SKM-1 treated with dmso at 0.1 percent for 144 hours (cell line): ENCODE measurements at regions not wholly inside any gene's neighbourhood (a gene's known extent, or its start where the extent isn't known, plus 50 kb on each side); places are given as distances from the start of the nearest gene placed in this dataset.
A peak's percentile ranks its signal among the peaks of the same experiment; 100 is the strongest.
"Not testable (repeated sequence)": the region's sequence is repeated elsewhere in the genome, so short reads cannot be mapped to it uniquely, and the experiment has no call there.

Experiments
- DNase-seq: peaks from one replicate; lab custom pipeline; 2025; ENCODE audit not compliant: unreplicated experiment; lab: John Stamatoyannopoulos, UW

GRCh38 chr10:10684972-10685371 lies 332.7 kb upstream of the CELF2 start:
- no peak for DNase-seq

DNA sequence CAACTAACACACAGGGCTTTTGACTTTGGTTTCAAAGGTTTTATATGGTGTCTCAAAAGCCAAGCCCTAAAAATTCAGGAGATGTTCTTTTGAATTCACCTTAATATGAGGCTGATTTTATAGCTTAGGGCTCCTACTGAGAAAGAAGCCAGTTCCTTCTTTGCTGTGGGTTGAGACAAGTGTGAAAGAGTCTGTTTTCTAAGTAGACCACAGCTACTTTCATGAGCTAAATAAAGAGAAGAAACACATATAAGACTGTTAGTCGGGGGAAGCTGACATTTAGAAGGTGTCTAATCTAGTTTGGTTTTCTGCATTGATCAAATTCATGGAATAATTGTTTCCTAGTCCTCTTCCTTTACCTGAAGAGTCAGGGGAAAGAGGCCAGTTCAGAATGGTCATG lies 332.1 kb upstream of the CELF2 start:
- no peak for DNase-seq

GRCh38 chr10:10687751-10688150 lies 329.9 kb upstream of the CELF2 start:
- no peak for DNase-seq

DNA sequence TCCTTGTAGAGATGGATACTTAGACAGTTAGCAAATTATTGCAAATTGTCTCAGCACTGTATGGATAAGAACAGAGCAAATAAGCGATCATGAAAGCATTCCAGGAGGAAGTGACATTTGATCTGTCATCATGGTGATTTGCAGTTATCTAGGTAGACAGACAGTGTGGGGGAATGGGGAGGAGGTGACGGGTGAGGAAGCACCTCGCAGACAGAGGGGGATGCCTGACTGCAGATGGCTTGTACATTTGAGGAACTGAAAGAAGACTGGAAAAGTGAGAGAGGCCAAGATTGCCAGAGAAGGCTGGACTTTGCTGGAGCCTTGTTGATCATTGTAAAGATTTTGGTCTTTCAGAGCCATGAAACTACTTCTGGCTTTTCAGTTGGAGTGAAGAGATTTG lies 318.2 kb upstream of the CELF2 start:
- peak; percentile 27 for DNase-seq

DNA sequence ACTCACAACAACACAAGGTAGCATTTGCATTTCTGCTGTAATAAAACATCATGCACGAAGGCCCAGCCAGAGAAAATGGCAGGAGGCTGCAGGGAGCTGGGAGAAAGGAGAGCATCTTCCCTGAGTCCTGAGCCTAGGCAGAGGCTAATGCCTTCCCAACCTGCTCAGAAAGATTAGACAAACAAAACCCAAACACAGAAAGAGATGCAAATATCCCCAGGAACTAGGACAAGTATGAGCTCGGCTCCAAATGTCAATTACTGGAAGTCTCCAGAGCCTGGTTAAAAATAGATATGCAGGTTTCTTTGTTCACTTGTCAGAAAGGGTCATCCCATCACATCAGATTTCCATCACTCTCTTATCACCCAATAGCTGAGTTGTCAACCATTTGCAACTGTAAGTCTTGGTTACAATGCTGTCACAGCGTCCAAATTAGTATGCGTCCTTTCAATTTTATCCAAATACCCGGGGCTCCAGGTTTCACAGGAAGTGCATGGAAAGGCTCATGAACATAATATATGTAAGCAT lies 316.5 kb upstream of the CELF2 start:
- DNase-seq, result no peak

DNA sequence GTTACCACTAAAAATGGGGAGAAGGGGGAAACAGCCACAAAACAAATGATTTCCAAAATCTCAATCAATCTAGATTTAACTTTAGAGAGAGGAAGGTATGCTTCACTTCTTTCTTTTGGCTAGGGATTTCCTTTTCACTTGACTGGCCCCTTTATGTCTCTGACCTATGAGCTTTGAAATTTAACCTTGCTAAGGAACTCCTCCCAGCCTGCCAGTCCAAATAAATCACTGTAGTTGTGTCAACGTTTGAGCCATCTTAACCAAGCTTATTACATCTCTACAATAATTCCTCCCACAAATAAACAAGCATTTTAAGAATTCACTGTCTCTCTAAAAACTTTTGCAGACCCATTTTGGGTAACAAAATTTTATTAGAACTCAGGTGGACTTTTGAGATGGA lies 315.5 kb upstream of the CELF2 start:
- no peak for DNase-seq

GRCh38 chr10:10703382-10703781 lies 314.3 kb upstream of the CELF2 start:
- DNase-seq, result no peak

- DNase-seq, result no peak
These were observed 305.4 kb upstream of the CELF2 start for GRCh38 chr10:10712155-10712704.

DNA sequence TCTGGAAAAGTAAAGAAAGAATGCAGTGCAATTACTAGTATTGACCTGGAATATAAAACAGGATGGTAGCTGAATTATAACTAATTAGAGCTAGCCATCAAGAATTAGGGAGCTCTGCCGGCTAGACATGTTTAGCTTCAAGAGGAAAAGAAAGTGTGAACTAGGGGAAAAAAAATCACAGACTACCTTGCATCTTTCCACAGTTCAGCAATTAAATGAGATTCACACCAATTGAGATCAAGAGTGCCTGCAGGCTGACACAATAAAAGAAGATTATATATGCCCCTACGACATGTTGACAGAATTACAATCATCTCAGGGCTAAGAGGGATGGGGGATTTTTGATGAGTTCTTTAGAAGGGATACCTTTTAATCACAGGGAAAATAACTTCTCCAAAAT lies 303.3 kb upstream of the CELF2 start:
- no peak for DNase-seq

DNA sequence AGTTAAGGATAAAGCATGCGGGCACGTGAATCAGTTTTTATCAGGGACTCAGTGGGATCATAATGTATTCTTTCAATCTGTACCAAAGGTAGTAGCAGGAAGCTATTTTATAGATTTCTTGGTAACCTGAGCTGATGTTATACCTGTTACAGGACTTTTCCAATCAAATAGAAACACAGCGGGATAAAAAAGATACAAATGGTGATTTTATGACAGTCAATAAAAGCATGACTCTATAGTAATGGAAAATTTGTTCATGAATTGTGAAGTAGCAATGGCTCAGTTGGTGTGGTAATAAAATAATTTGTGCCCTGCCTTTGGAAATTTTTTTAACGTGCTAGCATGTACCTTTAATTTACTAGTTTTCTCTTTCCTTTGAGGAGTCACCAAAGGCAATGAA lies 300.7 kb upstream of the CELF2 start:
- no peak for DNase-seq

DNA sequence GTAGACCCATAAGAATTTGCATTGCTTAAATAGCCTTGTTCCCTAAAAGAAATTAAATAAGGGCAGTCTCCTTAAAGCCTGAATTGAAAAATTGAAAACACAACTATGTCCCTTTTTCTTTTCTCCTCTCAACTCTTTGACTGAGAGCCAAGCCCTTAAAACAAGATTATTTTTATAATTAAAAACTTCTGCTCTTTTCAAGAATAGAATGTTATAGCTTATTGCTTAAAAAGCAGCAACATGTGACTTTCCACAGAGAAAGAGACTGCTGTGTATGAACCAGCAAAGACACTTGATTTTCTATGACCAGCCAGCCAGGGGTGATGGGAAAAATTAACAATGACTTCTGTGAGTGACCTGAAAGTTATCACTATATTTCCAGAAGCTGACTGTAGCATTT lies 295.2 kb upstream of the CELF2 start:
- no peak for DNase-seq

DNA sequence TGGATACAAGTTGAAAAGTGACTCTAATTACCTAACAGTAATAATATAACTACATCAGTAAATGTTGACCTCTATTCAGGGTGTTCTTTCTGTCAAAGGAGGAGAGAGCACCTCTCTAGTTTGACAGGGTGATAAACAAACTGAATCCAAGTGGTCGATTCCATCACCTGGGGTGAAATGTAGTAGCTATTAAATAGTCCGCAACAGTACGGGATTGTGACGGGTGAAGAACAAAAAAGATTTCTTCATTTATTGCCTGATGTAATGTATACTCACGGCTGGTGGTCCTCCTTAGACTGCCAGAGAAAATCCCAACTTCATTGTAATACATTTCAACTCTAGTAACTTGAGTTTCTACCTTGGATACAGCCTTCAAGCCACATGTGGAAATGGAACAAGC lies 292.5 kb upstream of the CELF2 start:
- DNase-seq, result no peak

- DNase-seq, result no peak
These were observed 291.6 kb upstream of the CELF2 start for GRCh38 chr10:10726101-10726500.

DNA sequence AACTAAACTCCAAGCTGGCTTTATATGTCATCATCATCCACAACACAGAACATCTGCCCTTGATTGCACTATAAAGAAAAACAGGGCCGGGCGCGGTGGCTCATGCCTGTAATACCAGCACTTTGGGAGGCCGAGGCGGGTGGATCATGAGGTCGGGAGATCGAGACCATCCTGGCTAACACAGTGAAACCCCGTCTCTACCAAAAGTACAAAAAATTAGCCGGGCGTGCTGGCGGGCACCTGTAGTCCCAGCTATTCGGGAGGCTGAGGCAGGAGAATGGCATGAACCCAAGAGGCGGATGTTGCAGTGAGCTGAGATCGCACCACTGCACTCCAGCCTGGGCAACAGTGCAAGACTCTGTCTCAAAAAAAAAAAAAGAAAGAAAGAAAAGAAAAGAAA lies 290.3 kb upstream of the CELF2 start:
- not testable (repeated sequence) for DNase-seq

DNA sequence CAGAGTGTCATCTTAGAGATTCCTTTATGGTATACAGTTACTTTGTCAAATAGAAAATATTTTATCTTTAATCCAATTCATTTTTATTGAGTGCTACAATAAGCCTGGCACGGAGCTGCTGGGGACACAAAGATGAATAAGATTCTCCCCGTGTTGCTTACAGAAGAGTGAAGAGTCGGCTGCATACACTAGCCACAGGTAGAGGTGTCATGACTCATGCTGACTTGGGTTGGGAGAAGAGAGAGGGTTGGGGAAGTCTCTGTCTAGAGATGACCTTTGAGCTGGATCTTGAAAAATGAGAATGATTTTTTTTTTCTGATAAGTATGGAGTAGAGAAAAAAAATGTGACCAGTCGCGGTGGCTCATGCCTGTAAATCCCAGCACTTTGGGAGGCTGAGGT lies 289.9 kb upstream of the CELF2 start:
- no peak for DNase-seq

- DNase-seq, result no peak
These were observed 287.1 kb upstream of the CELF2 start for GRCh38 chr10:10730471-10731043.

DNA sequence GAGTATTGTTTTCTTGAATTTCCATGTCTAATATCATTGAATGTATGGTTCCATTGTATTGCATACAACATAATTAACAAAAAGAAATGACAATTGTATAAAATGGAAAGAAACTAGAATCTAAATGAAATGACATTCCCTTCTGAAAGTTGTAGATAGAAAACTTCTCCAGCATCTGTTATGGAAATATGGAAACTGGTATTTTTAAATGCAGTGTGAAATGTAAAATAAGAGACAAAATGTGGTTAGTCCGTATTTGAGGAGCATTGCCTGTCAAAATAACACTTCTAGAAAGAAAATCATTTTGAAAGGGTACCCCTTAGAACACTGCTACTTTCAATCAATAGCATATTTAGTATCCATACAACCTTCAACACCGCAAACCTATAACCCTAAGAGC lies 286.3 kb upstream of the CELF2 start:
- no peak for DNase-seq

DNA sequence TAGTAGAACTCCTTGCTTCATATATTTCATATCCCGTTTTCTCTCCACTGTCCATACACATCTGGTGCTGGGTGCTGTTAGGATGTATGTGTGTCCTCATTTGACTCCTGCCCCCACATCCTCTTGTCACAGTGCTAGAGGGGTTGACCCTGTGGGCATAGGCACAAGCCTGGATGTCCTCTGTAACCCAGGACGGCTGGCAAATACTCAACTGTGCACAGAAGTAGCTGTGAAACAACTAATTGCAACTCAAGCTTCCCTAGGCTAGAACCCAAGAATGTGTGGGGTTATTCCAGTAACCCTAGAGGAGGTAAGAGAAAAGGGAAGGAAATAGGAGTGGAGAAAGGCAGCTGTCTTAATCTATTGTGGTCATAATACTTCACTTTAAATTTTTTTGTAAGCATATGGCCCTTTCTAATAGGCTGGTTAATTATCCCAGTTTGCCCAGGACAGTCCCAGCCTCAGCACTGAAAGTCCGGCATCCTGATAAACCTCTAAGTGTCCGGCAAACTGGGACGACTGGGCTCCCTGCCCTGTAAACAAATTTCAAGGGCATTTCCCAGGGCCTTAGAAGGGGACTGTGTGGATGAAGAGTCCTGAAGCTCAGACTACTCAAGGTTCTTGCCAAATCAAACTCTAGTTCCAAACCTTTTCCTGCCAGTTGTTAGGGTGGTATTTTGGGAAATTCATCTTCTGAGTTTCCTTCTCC lies 283.2 kb upstream of the CELF2 start:
- DNase-seq, result peak; percentile 55

DNA sequence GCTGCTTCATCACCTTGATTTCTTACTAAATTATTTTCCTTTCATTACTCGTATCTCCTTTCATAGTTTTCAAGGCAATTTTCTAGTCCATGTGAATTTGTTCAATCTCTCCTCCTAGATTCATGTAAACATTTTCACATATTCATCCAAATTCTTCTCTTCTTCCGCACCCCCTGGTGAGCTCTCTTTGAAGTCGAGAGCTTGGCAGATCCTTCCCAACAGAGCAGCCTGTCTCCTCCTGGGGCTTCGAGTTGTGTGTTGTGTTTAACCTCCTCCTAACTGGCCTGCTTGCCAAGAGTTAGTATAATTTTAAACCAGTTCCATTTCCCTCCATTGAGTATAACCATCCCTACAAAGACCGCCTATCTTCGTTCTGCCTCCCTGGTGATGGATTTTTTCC lies 272.4 kb upstream of the CELF2 start:
- no peak for DNase-seq

DNA sequence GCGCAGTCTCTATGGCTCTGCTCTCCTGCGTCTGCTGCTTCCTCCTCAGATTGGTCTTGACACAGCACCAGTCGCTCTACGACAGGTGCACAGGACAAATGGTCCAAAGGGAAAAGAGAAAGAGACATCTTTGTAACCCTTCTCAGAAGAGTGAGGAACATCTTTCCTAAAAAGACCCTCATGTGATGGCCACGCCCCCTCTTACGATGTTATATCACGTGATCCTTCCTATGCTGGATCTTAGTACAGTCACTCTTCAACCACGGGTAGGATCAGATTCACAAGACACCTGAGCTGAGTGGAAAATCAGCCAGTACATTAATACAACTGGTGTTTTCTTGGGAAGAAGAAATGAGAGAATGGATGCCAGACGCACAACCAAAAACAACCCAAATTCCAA lies 262.2 kb upstream of the CELF2 start:
- DNase-seq, result no peak

DNA sequence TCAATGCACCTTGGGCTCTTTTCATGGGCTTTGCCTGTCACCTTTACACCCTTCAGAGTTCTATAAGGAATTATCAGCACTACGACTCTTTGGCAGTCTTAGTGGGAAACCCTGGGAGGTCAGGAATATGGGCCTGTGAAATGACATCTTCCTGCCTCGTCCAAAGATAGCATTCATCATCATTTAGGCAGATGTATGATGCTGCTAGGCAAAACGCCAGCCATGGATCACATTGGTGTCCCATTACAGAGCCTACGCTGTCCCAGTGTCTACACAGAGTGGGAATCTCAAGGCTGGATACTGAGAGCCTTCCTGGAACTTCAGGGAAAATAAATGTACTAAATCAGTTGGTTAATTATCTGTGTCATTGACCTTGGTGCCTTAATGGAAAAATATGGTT lies 259.4 kb upstream of the CELF2 start:
- DNase-seq, result no peak

DNA sequence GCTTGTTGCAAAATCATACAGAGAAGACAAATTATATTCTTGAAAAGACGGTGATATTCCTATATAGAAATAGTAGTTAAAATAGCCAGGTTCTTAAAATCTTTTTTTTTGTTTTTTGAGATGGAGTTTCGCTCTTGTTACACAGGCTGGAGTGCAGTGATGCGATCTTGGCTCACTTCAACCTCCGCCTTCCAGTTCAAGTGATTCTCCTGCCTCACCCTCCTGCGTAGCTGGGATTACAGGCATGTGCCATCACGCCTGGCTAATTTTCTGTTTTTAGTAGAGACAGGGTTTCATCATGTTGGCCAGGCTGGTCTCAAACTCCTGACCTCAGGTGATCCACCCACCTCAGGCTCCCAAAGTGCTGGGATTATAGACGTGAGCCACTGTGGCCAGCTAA lies 257.9 kb upstream of the CELF2 start:
- not testable (repeated sequence) for DNase-seq

DNA sequence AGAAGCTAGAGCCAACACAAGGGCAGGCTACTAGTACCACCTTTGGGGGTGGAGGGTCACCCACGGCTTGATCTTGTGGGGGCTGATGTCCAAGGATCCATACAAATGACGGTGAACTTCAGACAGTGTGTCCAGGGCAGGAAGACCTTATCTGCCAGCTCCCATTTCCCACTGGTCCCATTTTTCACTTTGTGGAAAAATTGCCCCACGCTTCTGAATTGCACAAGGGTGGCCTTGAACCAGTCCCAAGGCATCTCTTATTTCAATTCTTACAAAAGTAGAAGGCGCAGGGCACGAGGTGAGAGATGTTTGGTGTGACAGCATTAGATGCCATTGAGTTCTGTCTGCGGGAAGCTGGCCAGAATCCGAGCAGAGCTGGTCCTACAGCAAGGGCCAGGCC lies 252.7 kb upstream of the CELF2 start:
- DNase-seq, result no peak
